Endothelial cell (in vitro differentiated cells): ENCODE measurements at regions not wholly inside any gene's neighbourhood (a gene's known extent, or its start where the extent isn't known, plus 50 kb on each side); places are given as distances from the start of the nearest gene placed in this dataset.

Source experiments
- DNase-seq: peaks from one replicate; pipeline ENCODE4 v3.0.0; 2021; ENCODE audit warnings: low spot score
- H3K27ac Mint-ChIP-seq: one replicate; pipeline ENCODE4 v1.8.0; 2021; ENCODE audit warnings: mixed read lengths, inconsistent platforms; ENCODE audit not compliant: unreplicated experiment
- H3K27me3 Mint-ChIP-seq: one replicate; pipeline ENCODE4 v1.8.0; 2021; ENCODE audit warnings: mild to moderate bottlenecking, moderate library complexity, mixed read lengths, inconsistent platforms; ENCODE audit not compliant: unreplicated experiment
- H3K36me3 Mint-ChIP-seq: one replicate; pipeline ENCODE4 v1.8.0; 2021; ENCODE audit warnings: mild to moderate bottlenecking, low read depth, mixed read lengths, inconsistent platforms; ENCODE audit not compliant: unreplicated experiment
- H3K4me1 Mint-ChIP-seq: one replicate; pipeline ENCODE4 v1.8.0; 2021; ENCODE audit warnings: mild to moderate bottlenecking, mixed read lengths, inconsistent platforms; ENCODE audit not compliant: unreplicated experiment
- H3K4me3 Mint-ChIP-seq: one replicate; pipeline ENCODE4 v1.8.0; 2021; ENCODE audit warnings: mild to moderate bottlenecking, mixed read lengths, inconsistent platforms; ENCODE audit not compliant: unreplicated experiment
- H3K9me3 Mint-ChIP-seq: one replicate; pipeline ENCODE4 v1.8.0; 2021; ENCODE audit warnings: mixed read lengths, inconsistent platforms; ENCODE audit not compliant: unreplicated experiment
- TF ChIP-seq, protein P1 (sequence below): fragments of 200-600 bp; sonication (generic); IDR thresholded peaks from one replicate; pipeline ENCODE4 v1.5.0; 2021; ENCODE audit warnings: antibody characterized with exemption; ENCODE audit not compliant: unreplicated experiment

DNA sequence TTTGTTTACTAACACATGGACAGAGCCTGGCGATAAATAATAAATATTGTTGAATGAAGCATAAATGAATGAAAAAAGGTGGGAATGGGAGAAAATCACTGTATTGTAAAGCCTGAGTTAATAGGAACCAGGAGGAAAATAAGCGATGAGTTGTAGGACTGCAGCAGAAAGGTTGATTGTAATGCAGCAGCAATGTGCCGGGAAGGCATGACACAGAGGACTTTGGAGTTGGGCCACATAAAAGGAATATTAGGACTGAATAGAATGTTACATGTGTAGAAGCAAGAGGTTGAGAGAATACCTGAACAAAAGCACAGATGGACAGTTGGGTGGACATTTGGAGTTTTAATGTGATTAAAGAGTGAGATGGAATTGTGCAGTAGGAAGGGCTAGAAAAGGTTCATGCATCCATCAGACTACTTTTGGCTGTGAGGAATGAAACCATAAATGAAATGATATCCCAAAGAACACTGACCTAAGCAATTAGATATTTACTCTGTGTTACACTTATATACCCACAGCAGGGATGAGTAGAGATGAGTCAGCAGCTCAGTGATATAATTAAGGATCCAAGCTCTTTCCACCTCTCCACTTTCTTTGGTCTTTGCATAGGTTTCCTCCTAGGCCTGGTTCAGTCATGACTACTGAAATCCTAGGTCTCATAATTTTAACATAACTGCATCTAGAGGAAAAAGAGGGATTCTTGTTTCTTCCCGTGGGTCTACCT is 55.4 kb downstream of the CCER1 start:
- no peak overlapping the region for H3K4me3 Mint-ChIP-seq
- H3K9me3 Mint-ChIP-seq = no peaks in the 10 kb centered on the region
- peaks cover 1% of the 10 kb centered on the region for H3K27me3 Mint-ChIP-seq
- no peak for DNase-seq
- H3K4me1 Mint-ChIP-seq = no peaks in the 10 kb centered on the region
- no peaks in the 10 kb centered on the region for H3K36me3 Mint-ChIP-seq
- TF ChIP-seq, protein P1, sequence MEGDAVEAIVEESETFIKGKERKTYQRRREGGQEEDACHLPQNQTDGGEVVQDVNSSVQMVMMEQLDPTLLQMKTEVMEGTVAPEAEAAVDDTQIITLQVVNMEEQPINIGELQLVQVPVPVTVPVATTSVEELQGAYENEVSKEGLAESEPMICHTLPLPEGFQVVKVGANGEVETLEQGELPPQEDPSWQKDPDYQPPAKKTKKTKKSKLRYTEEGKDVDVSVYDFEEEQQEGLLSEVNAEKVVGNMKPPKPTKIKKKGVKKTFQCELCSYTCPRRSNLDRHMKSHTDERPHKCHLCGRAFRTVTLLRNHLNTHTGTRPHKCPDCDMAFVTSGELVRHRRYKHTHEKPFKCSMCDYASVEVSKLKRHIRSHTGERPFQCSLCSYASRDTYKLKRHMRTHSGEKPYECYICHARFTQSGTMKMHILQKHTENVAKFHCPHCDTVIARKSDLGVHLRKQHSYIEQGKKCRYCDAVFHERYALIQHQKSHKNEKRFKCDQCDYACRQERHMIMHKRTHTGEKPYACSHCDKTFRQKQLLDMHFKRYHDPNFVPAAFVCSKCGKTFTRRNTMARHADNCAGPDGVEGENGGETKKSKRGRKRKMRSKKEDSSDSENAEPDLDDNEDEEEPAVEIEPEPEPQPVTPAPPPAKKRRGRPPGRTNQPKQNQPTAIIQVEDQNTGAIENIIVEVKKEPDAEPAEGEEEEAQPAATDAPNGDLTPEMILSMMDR = no peak
- H3K27ac Mint-ChIP-seq = no peak overlapping the region

DNA sequence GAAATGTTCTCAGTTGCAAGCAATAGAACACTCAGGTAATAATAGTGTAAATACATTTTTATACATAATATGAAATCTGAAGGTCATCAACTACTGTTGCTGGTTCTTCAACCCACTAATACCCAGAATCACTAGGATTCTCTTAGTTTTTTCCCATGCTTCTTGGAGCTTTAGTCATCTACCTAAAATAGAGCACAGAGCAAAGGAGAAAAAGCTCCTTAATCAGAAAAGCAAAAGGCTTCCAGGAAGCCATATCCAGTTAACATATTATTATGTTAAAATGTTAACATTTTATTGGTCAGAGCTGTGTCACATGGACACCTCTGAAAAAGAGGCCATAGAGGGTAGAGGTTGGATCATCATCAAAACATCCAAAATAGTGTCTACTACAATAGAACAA is 57.0 kb downstream of the CCER1 start:
- Mint-ChIP-seq H3K27ac (no peak overlapping the region), H3K9me3 (no peaks in the 10 kb centered on the region), H3K36me3 (no peaks in the 10 kb centered on the region), H3K4me1 (no peaks in the 10 kb centered on the region), H3K27me3 (peaks cover 1% of the 10 kb centered on the region), H3K4me3 (no peak overlapping the region)
- DNase-seq = no peak
- TF ChIP-seq, protein P1 = no peak

DNA sequence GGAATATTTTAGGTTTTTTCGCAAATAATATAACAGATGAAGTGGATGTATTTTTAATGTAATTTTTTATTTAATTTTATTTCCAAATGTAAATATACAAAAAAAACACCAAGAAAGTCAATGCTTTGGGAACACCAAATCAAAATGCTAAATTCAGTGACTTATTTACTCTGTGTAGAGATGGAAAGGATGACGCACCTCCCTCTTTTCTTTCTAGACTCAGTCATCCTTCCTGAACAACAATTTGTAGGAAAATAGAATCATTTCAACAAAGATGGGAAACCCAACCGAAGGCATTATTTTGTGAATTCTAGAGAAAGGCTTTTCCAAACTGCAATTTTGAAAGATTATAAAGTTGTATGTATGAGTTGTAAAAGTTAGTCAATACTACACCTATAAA is 57.7 kb downstream of the CCER1 start:
- H3K27ac Mint-ChIP-seq = no peak overlapping the region
- TF ChIP-seq, protein P1 = no peak
- H3K27me3 Mint-ChIP-seq = peaks cover 1% of the 10 kb centered on the region
- no peak for DNase-seq
- H3K4me3 Mint-ChIP-seq = no peak overlapping the region
- no peaks in the 10 kb centered on the region for H3K4me1 Mint-ChIP-seq
- no peaks in the 10 kb centered on the region for H3K9me3 Mint-ChIP-seq
- H3K36me3 Mint-ChIP-seq = no peaks in the 10 kb centered on the region

DNA sequence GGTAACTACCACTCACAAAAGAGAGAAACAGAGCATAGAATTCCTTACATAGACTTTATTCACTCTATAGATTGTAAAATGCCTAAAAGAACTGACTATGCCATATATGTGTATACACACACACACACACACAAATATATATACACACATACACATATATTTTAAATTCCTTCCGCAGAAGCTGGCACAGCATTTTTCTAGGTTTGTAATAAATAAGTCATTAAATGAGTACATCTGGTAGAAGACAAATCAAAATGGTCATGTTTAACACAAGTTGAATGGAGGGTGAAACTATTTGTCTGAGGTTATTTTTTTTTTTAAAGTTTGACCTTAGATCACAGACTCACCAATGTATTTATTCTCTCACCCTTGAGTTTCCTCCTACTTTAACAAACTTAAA is 58.2 kb downstream of the CCER1 start:
- Mint-ChIP-seq H3K4me3 (no peak overlapping the region), H3K27me3 (peaks cover 1% of the 10 kb centered on the region), H3K27ac (no peak overlapping the region), H3K36me3 (no peaks in the 10 kb centered on the region), H3K4me1 (no peaks in the 10 kb centered on the region), H3K9me3 (no peaks in the 10 kb centered on the region)
- TF ChIP-seq, protein P1 = no peak
- no peak for DNase-seq

DNA sequence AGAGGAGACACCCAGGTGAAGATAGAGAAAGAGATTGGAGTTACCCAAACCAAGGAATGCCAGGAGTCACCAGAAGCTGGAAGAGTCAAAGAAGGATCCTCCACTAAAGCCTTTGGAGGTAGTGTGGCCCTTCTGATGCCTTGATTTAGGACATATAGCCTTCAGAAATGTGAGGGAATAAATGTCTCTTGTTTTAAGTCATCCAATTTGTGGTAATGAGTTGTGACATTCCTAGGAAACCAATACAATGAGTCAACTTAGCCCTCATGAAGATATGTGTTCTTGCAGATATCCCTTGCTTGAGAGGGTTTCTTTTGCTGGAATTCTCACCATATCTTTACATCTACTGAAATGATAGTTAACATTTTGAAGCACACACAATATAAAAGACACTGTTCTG is 58.8 kb downstream of the CCER1 start:
- no peak for DNase-seq
- H3K27ac Mint-ChIP-seq = no peak overlapping the region

More for the DNA sequence above, 58.8 kb downstream of the CCER1 start:
- Mint-ChIP-seq H3K9me3 (no peaks in the 10 kb centered on the region), H3K4me3 (no peak overlapping the region), H3K27me3 (peaks cover 1% of the 10 kb centered on the region), H3K36me3 (no peaks in the 10 kb centered on the region), H3K4me1 (no peaks in the 10 kb centered on the region)
- TF ChIP-seq, protein P1 = no peak
